Peyer's patch (tissue), 4 donors: ENCODE measurements at regions not wholly inside any gene's neighbourhood (a gene's known extent, or its start where the extent isn't known, plus 50 kb on each side); places are given as distances from the start of the nearest gene placed in this dataset.

Experiments used
- CTCF ChIP-seq, 6 experiments: fragments of 450-650 bp in 4 of 6; fragments of 200-600 bp in 2 of 6; sonication (generic) in 1 of 6; IDR thresholded peaks; one replicate each; pipeline ENCODE4 v1.5.1; 2017 to 2019; ENCODE audit warnings: antibody characterized with exemption in 6 of 6, mild to moderate bottlenecking in 3 of 6, moderate library complexity in 1 of 6
- POLR2A ChIP-seq, 2 donors: fragments of 450-650 bp; IDR thresholded peaks; one replicate each; pipeline ENCODE4 v1.5.1; 2017; ENCODE audit warnings: antibody characterized with exemption in 2 of 2, mild to moderate bottlenecking in 2 of 2, moderate library complexity in 2 of 2

- TF ChIP-seq POLR2A (IDR thresholded peaks at IDR 0.05) (no peak), CTCF (IDR thresholded peaks at IDR 0.05) (no peak)
Measured at GRCh38 chr4:138858419-138858818, 157.2 kb upstream of the NOCT start.
